ENCODE measurements at regions not wholly inside any gene's neighbourhood (a gene's known extent, or its start where the extent isn't known, plus 50 kb on each side); places are given as distances from the start of the nearest gene placed in this dataset.

DNA sequence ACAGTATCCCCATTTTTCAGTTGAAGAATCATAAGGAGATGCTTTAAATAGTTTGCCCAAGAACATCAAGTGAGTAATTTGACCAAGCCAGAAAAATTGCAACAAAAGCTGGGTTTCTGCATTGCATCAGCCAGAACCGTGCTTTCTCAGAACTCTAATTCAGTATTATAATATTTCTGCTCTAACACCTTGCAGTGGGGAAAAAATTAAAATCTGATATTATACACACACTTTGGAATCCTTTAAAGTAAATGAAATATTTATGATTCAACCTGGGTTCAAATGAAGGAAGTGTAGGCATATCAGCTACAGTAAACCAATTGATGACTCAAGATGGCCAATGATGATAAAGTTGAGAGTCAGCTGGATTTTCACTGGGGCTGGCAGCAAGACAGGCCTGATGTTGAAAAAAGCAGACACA is 387.6 kb upstream of the ZFP42 start:
- Histone ChIP-seq H2AFZ (ENCODE audit: control insufficient read depth, low read length) (peak overlapping the region; percentile 6), H3K4me3 (ENCODE audit: control insufficient read depth in 2 of 3, extremely low read depth in 1 of 3, insufficient read depth in 2 of 3, low read depth in 1 of 3, low read length in 3 of 3) (no peak overlapping the region), H3K9me1 (ENCODE audit: control insufficient read depth, extremely low read depth, insufficient read depth, low read length) (no peaks in the 10 kb centered on the region), H3K27me3 (ENCODE audit: control insufficient read depth, extremely low read depth, insufficient read depth, low read length) (no peaks in the 10 kb centered on the region), H3K4me1 (ENCODE audit: control insufficient read depth, extremely low read depth, insufficient read depth, low read length) (peaks cover 16% of the 10 kb centered on the region), H3K4me2 (ENCODE audit: control insufficient read depth, extremely low read depth, insufficient read depth, low read depth, low read length) (no peak overlapping the region), H4K20me1 (ENCODE audit: control insufficient read depth, extremely low read depth, insufficient read depth, low read length) (no peaks in the 10 kb centered on the region), H3K27ac (ENCODE audit: control insufficient read depth, insufficient read depth, low read length) (no peak overlapping the region), H3K36me3 (ENCODE audit: control insufficient read depth in 2 of 2, extremely low read depth in 1 of 2, insufficient read depth in 2 of 2, low read length in 2 of 2) (no peaks in the 10 kb centered on the region), H3K79me2 (ENCODE audit: control insufficient read depth, insufficient read depth, low read length) (no peaks in the 10 kb centered on the region), H3K9ac (ENCODE audit: control insufficient read depth, extremely low read depth, insufficient read depth, low read length) (no peak overlapping the region), H3K9me3 (ENCODE audit: control insufficient read depth, low read depth, low read length) (no peaks in the 10 kb centered on the region)
- TF ChIP-seq EZH2 (IDR thresholded peaks at IDR 0.05; ENCODE audit: low read length), result no peak
- TF ChIP-seq, protein P1, sequence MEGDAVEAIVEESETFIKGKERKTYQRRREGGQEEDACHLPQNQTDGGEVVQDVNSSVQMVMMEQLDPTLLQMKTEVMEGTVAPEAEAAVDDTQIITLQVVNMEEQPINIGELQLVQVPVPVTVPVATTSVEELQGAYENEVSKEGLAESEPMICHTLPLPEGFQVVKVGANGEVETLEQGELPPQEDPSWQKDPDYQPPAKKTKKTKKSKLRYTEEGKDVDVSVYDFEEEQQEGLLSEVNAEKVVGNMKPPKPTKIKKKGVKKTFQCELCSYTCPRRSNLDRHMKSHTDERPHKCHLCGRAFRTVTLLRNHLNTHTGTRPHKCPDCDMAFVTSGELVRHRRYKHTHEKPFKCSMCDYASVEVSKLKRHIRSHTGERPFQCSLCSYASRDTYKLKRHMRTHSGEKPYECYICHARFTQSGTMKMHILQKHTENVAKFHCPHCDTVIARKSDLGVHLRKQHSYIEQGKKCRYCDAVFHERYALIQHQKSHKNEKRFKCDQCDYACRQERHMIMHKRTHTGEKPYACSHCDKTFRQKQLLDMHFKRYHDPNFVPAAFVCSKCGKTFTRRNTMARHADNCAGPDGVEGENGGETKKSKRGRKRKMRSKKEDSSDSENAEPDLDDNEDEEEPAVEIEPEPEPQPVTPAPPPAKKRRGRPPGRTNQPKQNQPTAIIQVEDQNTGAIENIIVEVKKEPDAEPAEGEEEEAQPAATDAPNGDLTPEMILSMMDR (optimal IDR thresholded peaks at IDR 0.05 in 1 of 3, IDR thresholded peaks at IDR 0.05 in 1 of 3, conservative IDR thresholded peaks at IDR 0.05 in 1 of 3; ENCODE audit: extremely low read depth in 1 of 3, insufficient read depth in 2 of 3, low read length in 3 of 3), result no peak
- dilution Hi-C loops (cut with MboI; ENCODE audit: extremely low pct_ligation_motif_present, low sequenced_read_pairs), result no loop called here
- FAIRE-seq, result no peak
- no peak for DNase-seq (ENCODE audit: low read depth, low spot score)

DNA sequence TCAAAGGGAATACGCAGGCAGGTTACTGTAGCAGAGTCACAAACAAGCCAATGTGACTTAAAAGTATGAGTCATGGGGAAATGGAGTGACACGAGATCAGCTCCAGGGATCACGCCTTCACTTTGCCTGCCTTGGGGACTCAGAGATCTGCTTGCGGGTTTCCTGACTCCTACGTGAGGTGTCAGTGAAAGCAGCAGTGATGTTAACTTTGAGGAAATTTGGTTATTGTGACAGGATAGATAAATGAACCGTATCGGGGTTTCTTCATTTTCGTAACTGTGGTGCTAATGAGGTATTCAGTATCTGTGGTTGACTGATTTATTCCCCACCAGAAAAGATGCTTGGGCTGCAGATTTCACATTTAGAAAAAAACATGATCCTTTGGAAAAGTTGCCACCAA is 383.3 kb upstream of the ZFP42 start:
- no peaks in the 10 kb centered on the region for H3K27me3 ChIP-seq (ENCODE audit: control insufficient read depth, extremely low read depth, insufficient read depth, low read length)
- no peak overlapping the region for H3K4me3 ChIP-seq (ENCODE audit: control insufficient read depth in 2 of 3, extremely low read depth in 1 of 3, insufficient read depth in 2 of 3, low read depth in 1 of 3, low read length in 3 of 3)
- no peak overlapping the region for H2AFZ ChIP-seq (ENCODE audit: control insufficient read depth, low read length)
- H3K79me2 ChIP-seq (ENCODE audit: control insufficient read depth, insufficient read depth, low read length), result no peaks in the 10 kb centered on the region
- H3K9ac ChIP-seq (ENCODE audit: control insufficient read depth, extremely low read depth, insufficient read depth, low read length), result no peak overlapping the region
- H3K9me3 ChIP-seq (ENCODE audit: control insufficient read depth, low read depth, low read length), result no peaks in the 10 kb centered on the region
- TF ChIP-seq, protein P1 (optimal IDR thresholded peaks at IDR 0.05 in 1 of 3, IDR thresholded peaks at IDR 0.05 in 1 of 3, conservative IDR thresholded peaks at IDR 0.05 in 1 of 3; ENCODE audit: extremely low read depth in 1 of 3, insufficient read depth in 2 of 3, low read length in 3 of 3), result no peak
- no peak for TF ChIP-seq EZH2 (IDR thresholded peaks at IDR 0.05; ENCODE audit: low read length)
- FAIRE-seq (no peak), DNase-seq (ENCODE audit: low read depth, low spot score) (no peak)
- no peaks in the 10 kb centered on the region for H3K9me1 ChIP-seq (ENCODE audit: control insufficient read depth, extremely low read depth, insufficient read depth, low read length)
- peaks cover 5% of the 10 kb centered on the region for H3K4me1 ChIP-seq (ENCODE audit: control insufficient read depth, extremely low read depth, insufficient read depth, low read length)
- no peak overlapping the region for H3K4me2 ChIP-seq (ENCODE audit: control insufficient read depth, extremely low read depth, insufficient read depth, low read depth, low read length)
- dilution Hi-C loops (cut with MboI; ENCODE audit: extremely low pct_ligation_motif_present, low sequenced_read_pairs), result no loop called here
- H3K27ac ChIP-seq (ENCODE audit: control insufficient read depth, insufficient read depth, low read length), result no peak overlapping the region
- no peaks in the 10 kb centered on the region for H3K36me3 ChIP-seq (ENCODE audit: control insufficient read depth in 2 of 2, extremely low read depth in 1 of 2, insufficient read depth in 2 of 2, low read length in 2 of 2)
- no peaks in the 10 kb centered on the region for H4K20me1 ChIP-seq (ENCODE audit: control insufficient read depth, extremely low read depth, insufficient read depth, low read length)
